GM18951 (cell line): ENCODE measurements at regions not wholly inside any gene's neighbourhood (a gene's known extent, or its start where the extent isn't known, plus 50 kb on each side); places are given as distances from the start of the nearest gene placed in this dataset.

Source experiments
- POLR2A ChIP-seq: IDR thresholded peaks from 4 replicates; pipeline ENCODE4 v1.6.1; 2011; ENCODE audit warnings: mild to moderate bottlenecking; ENCODE audit not compliant: insufficient read length, insufficient read depth; ENCODE audit errors: extremely low read depth
- in situ Hi-C: fragments of 300-500 bp; cut with MboI; formaldehyde crosslinking; loops from one replicate; pipeline ENCODE4 v1.12.0; 2022; ENCODE audit warnings: low sequenced_read_pairs, mixed read lengths, inconsistent platforms; ENCODE audit not compliant: unreplicated experiment

DNA sequence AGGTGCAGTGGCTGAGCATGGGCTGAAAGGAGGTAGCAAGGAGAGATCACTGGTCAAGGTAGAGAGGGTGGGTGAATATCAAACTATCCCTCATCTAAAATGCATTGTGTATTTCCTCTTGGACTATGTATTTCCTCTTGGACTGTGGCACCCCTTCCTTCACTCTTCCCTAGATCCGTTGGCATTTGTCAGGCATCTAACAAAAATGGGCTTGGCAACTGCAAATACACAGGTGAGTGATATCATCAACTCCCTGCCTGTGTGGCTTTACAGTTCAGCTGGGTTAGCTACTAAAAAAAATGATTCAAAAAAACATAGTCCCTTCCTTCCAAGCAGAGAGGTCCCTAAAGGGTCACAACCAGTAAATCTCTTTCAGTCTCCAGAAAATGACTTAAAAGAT, 142.8 kb upstream of the FUT8 start:
- TF ChIP-seq POLR2A = no peak
- in situ Hi-C loops = no loop called here

DNA sequence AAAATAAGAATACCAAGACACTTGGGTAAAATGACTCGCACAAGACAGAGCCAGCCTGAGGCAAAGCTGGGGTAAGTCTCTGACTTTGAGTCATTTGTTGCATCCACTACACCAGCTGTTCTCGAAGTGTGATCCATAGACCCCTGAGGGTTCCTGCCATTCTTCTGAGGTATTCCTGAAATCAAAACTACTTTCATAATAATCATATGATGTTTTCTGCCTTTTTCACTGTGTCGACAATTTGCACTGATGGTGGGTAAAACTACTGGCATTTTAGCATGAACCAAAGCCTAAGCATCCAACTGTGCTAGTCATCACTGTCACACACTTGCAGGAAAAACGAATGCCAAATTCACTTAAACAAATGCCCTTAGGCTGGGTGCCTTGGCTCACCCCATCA, 135.5 kb upstream of the FUT8 start:
- in situ Hi-C loops = no loop called here
- no peak for TF ChIP-seq POLR2A

DNA sequence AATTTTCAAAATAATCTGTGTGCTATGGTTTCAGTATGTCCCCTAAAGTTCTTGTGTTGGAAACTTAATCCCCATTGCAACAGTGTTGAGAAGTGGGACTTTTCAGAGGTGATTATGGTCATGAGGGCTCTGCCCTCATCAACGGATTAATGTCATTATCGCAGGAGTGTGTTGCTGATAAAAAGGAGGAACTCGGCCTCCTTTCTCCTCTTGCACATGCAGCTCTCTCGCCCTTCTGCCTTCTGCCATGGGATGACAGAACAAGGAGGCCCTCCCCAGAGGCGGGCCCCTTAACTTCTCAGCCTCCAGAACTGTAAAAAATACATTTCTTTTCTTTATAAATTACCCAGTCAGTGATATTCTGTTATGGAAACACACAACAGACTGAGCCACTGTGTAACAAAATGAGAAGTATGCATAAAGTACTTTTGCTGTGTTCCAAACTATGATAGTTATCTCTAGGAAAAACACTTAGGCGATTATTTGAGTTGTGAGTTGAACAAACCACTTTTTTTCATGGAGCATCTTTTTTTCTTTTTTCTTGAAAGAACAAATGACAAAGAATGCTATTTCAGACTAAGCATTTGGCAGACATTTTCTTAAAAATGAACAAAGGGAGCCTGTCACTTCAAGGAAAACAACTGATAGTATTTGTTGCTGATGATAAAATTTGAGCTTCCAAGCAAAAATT, 134.8 kb upstream of the FUT8 start:
- in situ Hi-C loops = no loop called here
- no peak for TF ChIP-seq POLR2A

DNA sequence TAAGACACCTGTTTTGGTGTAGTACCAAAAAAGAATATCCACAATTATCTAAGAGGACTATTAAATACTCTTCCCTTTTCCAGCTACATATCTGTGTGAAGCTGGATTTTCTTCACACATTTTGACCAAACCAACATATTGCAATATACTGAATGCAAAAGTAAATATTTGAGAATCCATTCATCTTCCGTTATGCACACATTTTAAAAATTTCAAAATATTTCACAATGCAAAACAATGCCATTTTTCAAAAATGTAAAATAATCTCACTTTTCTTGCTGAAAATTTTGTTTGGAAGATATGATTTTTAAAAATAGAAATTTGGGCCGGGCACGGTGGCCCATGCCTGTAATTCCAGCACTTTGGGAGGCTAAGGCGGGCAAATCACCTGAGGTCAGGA, 133.9 kb upstream of the FUT8 start:
- TF ChIP-seq POLR2A = no peak
- in situ Hi-C loops = no loop called here

DNA sequence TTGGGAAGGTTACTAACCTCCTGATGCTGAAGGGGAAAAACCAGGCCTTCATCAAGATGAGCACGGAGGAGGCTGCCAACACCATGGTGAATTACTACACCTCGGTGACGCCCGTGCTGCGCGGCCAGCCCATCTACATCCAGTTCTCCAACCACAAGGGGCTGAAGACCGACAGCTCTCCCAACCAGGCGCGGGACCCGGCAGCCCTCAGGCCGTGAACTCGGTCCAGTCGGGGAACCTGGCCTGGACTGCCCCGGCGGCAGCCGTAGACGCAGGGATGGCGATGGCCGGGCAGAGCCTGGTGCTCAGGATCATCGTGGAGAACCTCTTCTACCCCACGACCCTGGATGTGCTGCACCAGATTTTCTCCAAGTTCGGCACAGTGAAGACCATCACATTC, 133.0 kb upstream of the FUT8 start:
- no peak for TF ChIP-seq POLR2A
- in situ Hi-C loops = no loop called here

DNA sequence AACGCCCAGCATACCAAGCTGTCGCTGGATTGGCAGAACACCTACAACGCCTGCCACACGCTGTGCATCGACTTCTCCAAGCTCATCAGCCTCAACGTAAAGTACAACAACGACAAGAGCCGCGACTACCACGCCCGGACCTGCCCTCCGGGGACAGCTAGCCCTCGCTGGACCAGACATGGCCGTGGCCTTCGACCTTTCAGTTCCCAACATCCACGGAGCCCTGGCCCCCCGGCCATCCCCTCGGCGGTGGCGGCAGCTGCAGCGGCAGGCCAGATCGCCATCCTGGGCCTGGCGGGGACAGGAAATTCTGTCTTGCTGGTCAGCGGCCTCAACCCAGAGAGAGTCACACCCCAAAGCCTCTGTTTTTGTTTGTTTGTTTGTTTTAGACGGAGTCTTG, 132.6 kb upstream of the FUT8 start:
- in situ Hi-C loops = no loop called here
- TF ChIP-seq POLR2A = no peak

DNA sequence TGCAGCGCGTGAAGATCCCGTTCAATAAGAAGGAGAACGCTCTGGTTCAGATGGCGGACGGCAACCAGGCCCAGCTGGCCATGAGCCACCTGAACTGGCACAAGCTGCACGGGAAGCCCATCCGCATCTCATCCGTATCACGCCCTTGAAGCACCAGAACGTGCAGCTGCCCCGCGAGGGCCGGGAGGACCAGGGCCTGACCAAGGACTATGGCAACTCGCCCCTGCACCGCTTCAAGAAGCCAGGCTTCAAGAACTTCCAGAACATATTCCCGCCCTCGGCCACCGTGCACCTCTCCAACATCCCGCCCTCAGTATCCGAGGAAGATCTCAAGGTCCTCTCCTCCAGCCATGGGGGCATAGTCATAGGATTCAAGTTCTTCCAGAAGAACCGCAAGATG, 131.9 kb upstream of the FUT8 start:
- TF ChIP-seq POLR2A = no peak
- in situ Hi-C loops = no loop called here

DNA sequence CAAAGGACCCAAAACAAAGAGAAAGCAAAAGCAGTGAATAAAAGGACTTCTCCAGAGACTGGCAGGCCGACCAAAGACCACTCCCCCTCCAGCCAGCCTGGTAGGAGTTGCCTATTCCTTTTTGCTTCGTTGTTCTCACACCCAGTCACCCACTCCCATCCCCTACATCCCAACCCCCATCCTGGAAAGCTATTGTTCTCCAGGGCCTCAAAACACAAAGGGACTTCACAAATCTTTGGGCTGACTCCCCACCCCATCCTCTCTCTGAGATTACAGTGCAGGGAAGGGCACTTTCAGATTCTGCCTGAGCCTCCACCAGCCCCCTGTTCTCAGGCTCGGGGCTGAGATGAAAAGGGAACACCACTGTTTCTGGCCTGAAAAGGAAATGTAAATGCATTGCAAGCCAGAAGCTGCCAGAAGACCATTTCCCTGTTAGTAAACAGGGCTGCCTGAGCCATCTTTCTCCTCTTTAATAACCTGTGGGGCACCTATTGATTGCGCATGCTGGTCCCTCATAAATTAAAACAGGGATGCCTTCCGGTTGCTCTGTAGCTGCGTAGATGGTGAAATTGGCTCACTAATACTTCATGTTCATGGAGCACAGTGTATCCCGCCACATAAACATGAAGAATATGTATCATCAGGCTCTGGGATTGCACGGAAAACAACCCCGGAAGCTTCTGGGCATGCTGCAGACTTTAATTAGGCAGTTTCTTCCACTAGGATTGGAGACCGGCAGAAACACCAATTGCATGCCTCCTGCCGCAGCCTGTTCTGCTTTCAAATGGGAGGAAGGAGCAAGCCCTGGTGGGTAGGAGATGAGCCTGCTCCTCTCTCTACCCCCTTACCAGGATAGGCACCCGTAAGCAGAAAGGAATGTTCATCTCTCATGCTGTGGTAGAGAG, 130.3 kb upstream of the FUT8 start:
- no peak for TF ChIP-seq POLR2A
- in situ Hi-C loops = no loop called here

DNA sequence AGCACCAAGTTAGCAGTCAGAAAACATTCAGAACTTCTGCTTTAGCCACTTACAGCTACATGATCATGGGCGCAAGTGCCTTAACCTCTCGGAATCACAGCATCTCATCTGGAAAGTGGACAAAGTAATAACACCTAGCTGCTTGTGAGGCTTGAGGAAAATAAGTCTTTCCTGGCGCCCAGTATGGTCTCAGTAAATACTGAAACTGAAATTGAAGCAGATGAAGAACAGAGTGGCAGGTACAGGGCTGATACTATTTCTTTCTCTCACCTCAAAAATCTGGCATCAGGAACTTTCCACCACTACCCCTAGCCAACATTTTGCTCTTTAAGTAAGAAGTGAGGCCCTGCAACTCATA, 129.7 kb upstream of the FUT8 start:
- no peak for TF ChIP-seq POLR2A
- in situ Hi-C loops = no loop called here

DNA sequence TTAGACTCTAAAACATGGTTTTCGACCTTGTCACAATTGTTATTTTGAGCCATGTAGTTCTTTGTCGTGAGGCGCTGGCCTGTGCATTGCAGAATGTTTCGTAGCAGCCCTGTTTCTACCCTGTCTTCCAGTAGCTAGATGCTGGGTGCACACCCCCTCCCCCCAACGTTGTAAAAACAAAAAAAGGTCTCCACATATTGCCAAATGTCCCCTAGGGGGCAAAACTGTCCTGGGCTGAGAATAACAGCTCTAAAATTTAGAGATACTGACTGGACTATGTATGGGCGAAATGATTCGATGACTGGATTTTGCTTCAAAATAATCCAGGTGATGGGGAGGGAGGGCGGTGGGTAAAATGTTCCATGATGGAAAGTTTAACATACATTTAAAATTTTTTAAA, 126.1 kb upstream of the FUT8 start:
- TF ChIP-seq POLR2A = no peak
- in situ Hi-C loops = no loop called here

DNA sequence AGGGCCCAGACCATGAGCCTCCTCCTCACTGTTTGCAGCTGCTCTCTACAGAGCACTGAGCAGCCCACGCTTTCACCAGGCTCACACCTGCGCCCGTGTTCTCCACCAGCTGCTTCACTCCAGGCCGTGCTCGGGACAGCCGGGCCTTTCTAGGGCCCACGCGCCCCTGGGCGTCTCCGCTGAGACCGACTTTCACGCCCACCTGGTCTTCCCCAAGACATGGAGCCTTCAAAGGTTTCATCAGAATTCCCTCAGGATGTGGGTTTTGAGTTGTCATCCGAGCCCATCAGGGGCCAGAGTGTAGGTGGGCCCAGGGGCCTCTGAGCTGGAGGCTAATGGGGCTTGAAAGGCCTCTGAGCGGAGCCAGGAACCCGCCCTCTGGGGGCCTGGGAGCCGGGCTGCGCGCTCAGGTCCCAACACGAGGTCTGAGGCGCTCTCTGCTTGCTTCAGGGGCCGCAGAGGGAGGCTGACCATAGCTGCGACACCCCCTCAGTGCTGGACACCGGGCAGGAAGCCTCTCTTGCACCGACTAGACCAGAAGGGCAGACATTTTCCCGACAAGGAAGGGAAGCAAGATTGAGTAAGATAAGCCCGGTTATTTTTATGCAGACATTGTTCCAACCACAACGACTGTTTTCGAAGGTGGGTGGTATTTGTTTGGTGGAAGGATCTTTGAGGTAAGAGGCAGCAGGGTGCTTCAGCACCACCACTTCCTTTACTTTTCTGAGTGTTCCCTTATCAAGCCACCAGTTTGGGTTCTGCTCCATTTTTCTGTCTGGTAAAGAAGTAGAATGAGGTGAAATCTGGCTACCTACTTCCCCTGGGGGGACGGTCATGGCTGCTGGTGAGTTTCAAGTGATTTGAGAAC, 125.0 kb upstream of the FUT8 start:
- in situ Hi-C loops = no loop called here
- peak; percentile 40 for TF ChIP-seq POLR2A

DNA sequence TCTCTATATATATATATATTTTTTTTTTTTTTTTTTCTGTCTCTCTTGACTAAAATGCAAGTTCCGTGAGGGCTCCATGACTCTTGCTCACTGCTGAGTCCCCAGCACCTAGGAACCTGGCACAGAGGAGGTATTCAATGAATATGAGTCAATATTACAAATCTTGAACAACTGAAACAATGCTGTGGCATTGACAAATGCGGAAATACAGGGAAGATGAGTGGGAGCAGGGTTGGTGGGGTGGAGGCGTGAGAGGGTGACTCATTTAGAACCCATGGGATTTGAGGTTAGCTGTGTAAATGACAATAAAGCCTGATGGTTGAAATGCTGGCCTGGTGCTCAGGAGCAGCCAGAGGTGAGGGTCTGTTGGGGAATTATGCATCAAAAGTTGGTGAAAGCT, 121.7 kb upstream of the FUT8 start:
- in situ Hi-C loops = no loop called here

DNA sequence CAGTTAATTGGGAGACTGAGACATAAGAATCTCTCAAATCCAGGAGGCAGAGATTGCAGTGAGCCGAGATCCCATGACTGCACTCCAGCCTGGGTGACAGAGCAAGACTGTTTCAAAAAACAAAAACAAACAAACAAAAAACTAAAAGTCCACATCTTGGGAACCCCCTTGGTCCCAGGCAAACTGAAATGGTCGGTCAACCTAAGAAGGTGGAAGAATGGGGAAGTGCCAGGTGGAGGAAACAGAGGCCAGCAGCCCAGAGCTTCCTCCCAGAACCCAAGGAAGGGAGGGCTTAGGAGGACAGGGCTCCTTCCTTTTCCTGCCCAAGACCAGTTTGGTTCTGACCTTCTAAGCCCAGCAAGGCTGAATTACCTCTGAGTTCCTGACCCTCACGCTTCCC, 121.0 kb upstream of the FUT8 start:
- TF ChIP-seq POLR2A = no peak
- in situ Hi-C loops = no loop called here

More for the DNA sequence above, 121.7 kb upstream of the FUT8 start:
- TF ChIP-seq POLR2A = no peak
